Bronchial epithelial cell (primary cell): ENCODE measurements at regions not wholly inside any gene's neighbourhood (a gene's known extent, or its start where the extent isn't known, plus 50 kb on each side); places are given as distances from the start of the nearest gene placed in this dataset.

Experiments used
- DNase-seq: peaks from one replicate; pipeline ENCODE4 v3.0.0-alpha.2; 2010; ENCODE audit warnings: low read depth
- FAIRE-seq: peaks from 2 replicates; lab custom pipeline; 2011; peaks lifted over from hg19 to GRCh38; lab: Jason Lieb, UNC
- H3K27me3 ChIP-seq: 2 replicates; pipeline ENCODE4 v1.5.1; 2011; ENCODE audit warnings: low read length; ENCODE audit not compliant: control insufficient read depth, insufficient read depth
- H3K36me3 ChIP-seq: 2 replicates; pipeline ENCODE4 v1.5.1; 2011; ENCODE audit warnings: low read length; ENCODE audit not compliant: control insufficient read depth, insufficient read depth
- H3K4me3 ChIP-seq: 2 replicates; pipeline ENCODE4 v1.5.1; 2011; ENCODE audit warnings: mild to moderate bottlenecking, low read depth, low read length, control low read depth
- CTCF ChIP-seq: IDR thresholded peaks from 2 replicates; pipeline ENCODE4 v1.5.1; 2011; ENCODE audit warnings: mild to moderate bottlenecking, moderate library complexity, low read length, control low read depth, inconsistent platforms; ENCODE audit not compliant: insufficient read depth, severe bottlenecking

DNA sequence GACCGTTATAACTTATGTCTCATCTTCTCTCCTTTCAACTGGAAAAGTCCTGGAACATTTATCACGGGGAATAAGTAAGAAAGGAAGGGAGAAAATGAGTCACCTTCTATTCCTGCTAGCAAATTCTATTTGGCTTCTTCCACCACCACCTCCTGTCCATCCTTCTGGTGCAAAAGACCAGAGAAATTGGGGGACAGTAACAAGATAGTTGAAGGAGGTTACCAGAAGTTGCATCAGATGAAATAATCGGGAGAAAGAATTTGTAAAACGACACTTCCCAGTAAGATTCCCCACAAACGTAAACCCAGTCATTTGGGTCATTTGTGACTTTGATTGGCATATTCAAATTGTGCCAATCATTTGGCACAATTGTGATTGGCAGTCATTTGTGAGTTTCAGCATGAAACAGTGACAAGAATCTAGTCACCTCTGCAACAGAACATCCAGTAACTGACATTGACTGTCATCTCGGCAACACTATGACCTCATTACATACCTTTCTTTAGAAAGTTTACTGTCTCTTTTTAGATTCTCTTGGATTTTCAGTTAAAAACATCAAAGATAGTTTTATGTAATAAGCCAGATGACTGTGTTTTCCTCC, 51.3 kb upstream of the PIK3CG start:
- no peak overlapping the region for H3K4me3 ChIP-seq
- no peaks in the 10 kb centered on the region for H3K27me3 ChIP-seq
- FAIRE-seq (no peak), DNase-seq (no peak)
- H3K36me3 ChIP-seq: no peaks in the 10 kb centered on the region
- TF ChIP-seq CTCF: no peak

DNA sequence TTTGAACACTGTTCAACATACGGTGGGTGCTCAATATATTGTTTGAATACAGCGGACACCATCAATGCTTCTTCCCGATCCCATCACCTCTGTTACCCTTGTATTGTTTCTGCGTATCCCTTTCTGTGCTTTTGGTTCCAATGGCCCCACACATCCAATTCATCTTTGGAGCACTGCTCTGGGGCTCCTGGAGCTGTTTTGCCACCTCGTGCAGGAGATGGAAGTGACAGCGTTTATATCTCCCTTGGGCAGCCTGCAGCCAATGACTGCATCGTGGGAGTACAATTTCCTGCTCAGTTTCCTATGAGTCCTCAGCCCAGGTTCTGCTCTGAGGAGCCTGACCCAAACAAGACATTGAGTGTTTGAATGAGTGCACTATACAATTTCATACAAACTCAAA, 50.2 kb upstream of the PIK3CG start:
- Histone ChIP-seq H3K27me3 (no peaks in the 10 kb centered on the region), H3K36me3 (no peaks in the 10 kb centered on the region), H3K4me3 (no peak overlapping the region)
- FAIRE-seq (no peak), DNase-seq (no peak)
- no peak for TF ChIP-seq CTCF
